ENCODE measurements at regions not wholly inside any gene's neighbourhood (a gene's known extent, or its start where the extent isn't known, plus 50 kb on each side); places are given as distances from the start of the nearest gene placed in this dataset.

GRCh38 chr6:84816741-84817140, 52.3 kb upstream of the TBX18 start:
- Histone ChIP-seq H2AFZ (ENCODE audit: low read depth, low read length) (no peak overlapping the region), H3K9me3 (replicated peaks; ENCODE audit: control insufficient read depth, insufficient read depth, low read depth, low read length) (no peaks in the 10 kb centered on the region), H4K20me1 (replicated peaks; ENCODE audit: control insufficient read depth, insufficient read depth, low read length) (no peaks in the 10 kb centered on the region), H3K27me3 (ENCODE audit: control insufficient read depth in 2 of 2, insufficient read depth in 2 of 2, low read length in 2 of 2) (no peaks in the 10 kb centered on the region), H3K4me1 (replicated peaks in 1 of 2; ENCODE audit: control insufficient read depth in 2 of 2, insufficient read depth in 2 of 2, low read length in 2 of 2) (no peaks in the 10 kb centered on the region), H3K4me3 (no peak overlapping the region), H3K4me2 (ENCODE audit: insufficient read depth, low read length) (no peak overlapping the region), H3K79me2 (ENCODE audit: control insufficient read depth, insufficient read depth, low read length) (no peaks in the 10 kb centered on the region), H3K27ac (ENCODE audit: extremely low read depth, low read depth, low read length) (no peak overlapping the region), H3K36me3 (ENCODE audit: control insufficient read depth, insufficient read depth, low read length) (no peaks in the 10 kb centered on the region), H3K9ac (ENCODE audit: insufficient read depth in 1 of 2, low read depth in 2 of 2, low read length in 2 of 2) (no peak overlapping the region), H3K9me1 (ENCODE audit: control insufficient read depth, insufficient read depth, low read length) (no peaks in the 10 kb centered on the region)
- ATAC-seq: no peak
- DNase-seq (ENCODE audit: extremely low read depth in 1 of 4, low spot score in 3 of 4): no peak
- in situ Hi-C loops (cut with MboI): no loop called here
- no TSS peak for BruUV-seq (replicated peaks)
- 0% methylated on average over 3 of the region's 3 CpGs for WGBS (ENCODE audit: insufficient coverage, low coverage, missing lambda C conversion rate)
- intact Hi-C loops (cut with micrococcal nuclease): no loop called here
- POLR2A ChIA-PET: interaction anchor here (0.6 kb wide), 1 partner anchor 1145 kb away, joined by 3 read pairs; no protein-coding TSS in a partner anchor
- no peak for FAIRE-seq
- CTCF ChIA-PET (ENCODE audit: low intra/inter-chr PET ratio): no interaction called here
- TF ChIP-seq CLOCK (CRISPR knock-in tag; IDR thresholded peaks at IDR 0.05; ENCODE audit: borderline replicate concordance) (no peak), KLF16 (IDR thresholded peaks at IDR 0.05) (no peak), THRA (IDR thresholded peaks at IDR 0.05) (no peak), ZNF79 (CRISPR knock-in tag; IDR thresholded peaks at IDR 0.05; ENCODE audit: low read depth) (no peak), PTTG1 (tag; IDR thresholded peaks at IDR 0.05; ENCODE audit: low read depth) (no peak), NCOA1 (IDR thresholded peaks at IDR 0.05; ENCODE audit: low read depth) (no peak), ILF3 (IDR thresholded peaks at IDR 0.05; ENCODE audit: borderline replicate concordance) (no peak), ZNF518B (CRISPR knock-in tag; IDR thresholded peaks at IDR 0.05) (no peak), MAX (CRISPR knock-in tag; IDR thresholded peaks at IDR 0.05) (no peak), RBM25 (IDR thresholded peaks at IDR 0.05; ENCODE audit: low read depth, low read length, severe bottlenecking) (no peak), SAFB (IDR thresholded peaks at IDR 0.05; ENCODE audit: borderline replicate concordance, low read depth, low read length) (no peak), NFRKB (IDR thresholded peaks at IDR 0.05; ENCODE audit: low read depth) (no peak), GABPB2 (CRISPR knock-in tag; conservative IDR thresholded peaks at IDR 0.05) (no peak), TCF15 (CRISPR knock-in tag; IDR thresholded peaks at IDR 0.05) (no peak), ARID1B (IDR thresholded peaks at IDR 0.05) (no peak), CBX3 (IDR thresholded peaks at IDR 0.05; ENCODE audit: borderline replicate concordance in 1 of 2, low read length in 2 of 2) (no peak)

Data from K562 (cell line).